A549 (cell line): ENCODE measurements at regions not wholly inside any gene's neighbourhood (a gene's known extent, or its start where the extent isn't known, plus 50 kb on each side); places are given as distances from the start of the nearest gene placed in this dataset.

Experiments used
- HDAC2 ChIP-seq: fragments of 200-600 bp; sonication (generic); IDR thresholded peaks from 2 replicates; pipeline ENCODE4 v1.6.1; 2016
- ZSCAN20 ChIP-seq: fragments of 250-450 bp; sonication (Bioruptor Pico); IDR thresholded peaks from 2 replicates; pipeline ENCODE4 v1.8.0; 2022; ENCODE audit warnings: mild to moderate bottlenecking, moderate library complexity
- TF ChIP-seq, protein P1 (sequence below): fragments of >200 bp; sonication (Bioruptor Twin); formaldehyde crosslinking; IDR thresholded peaks from 3 replicates; pipeline ENCODE4 v1.5.1; 2016
- TF ChIP-seq, protein P2 (sequence below): fragments of 200-600 bp; sonication (generic); IDR thresholded peaks from 2 replicates; pipeline ENCODE4 v1.6.1; 2016; ENCODE audit warnings: antibody characterized with exemption, mild to moderate bottlenecking, moderate library complexity

DNA sequence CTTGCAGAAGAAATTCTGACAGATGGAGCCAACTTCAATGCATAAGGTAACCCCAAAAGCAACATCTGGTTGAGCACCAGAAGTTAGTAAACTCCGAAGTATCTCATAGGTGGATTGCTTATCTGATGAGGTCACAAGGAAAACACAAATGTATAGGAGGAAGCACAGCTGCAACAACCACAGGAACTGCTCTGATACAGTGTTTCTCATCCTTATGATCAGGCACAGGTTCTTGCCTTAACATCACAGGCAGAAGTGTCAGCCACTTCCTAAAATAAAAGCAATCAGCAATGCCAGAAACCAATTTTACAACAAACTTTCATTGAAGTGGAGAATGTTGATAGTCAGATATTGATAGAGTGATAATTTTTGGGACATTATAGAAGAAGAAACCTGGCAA, 530.3 kb upstream of the FAT3 start:
- TF ChIP-seq HDAC2 (no peak), ZSCAN20 (CRISPR knock-in tag) (no peak)
- TF ChIP-seq, protein P1, sequence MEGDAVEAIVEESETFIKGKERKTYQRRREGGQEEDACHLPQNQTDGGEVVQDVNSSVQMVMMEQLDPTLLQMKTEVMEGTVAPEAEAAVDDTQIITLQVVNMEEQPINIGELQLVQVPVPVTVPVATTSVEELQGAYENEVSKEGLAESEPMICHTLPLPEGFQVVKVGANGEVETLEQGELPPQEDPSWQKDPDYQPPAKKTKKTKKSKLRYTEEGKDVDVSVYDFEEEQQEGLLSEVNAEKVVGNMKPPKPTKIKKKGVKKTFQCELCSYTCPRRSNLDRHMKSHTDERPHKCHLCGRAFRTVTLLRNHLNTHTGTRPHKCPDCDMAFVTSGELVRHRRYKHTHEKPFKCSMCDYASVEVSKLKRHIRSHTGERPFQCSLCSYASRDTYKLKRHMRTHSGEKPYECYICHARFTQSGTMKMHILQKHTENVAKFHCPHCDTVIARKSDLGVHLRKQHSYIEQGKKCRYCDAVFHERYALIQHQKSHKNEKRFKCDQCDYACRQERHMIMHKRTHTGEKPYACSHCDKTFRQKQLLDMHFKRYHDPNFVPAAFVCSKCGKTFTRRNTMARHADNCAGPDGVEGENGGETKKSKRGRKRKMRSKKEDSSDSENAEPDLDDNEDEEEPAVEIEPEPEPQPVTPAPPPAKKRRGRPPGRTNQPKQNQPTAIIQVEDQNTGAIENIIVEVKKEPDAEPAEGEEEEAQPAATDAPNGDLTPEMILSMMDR: no peak
- TF ChIP-seq, protein P2, sequence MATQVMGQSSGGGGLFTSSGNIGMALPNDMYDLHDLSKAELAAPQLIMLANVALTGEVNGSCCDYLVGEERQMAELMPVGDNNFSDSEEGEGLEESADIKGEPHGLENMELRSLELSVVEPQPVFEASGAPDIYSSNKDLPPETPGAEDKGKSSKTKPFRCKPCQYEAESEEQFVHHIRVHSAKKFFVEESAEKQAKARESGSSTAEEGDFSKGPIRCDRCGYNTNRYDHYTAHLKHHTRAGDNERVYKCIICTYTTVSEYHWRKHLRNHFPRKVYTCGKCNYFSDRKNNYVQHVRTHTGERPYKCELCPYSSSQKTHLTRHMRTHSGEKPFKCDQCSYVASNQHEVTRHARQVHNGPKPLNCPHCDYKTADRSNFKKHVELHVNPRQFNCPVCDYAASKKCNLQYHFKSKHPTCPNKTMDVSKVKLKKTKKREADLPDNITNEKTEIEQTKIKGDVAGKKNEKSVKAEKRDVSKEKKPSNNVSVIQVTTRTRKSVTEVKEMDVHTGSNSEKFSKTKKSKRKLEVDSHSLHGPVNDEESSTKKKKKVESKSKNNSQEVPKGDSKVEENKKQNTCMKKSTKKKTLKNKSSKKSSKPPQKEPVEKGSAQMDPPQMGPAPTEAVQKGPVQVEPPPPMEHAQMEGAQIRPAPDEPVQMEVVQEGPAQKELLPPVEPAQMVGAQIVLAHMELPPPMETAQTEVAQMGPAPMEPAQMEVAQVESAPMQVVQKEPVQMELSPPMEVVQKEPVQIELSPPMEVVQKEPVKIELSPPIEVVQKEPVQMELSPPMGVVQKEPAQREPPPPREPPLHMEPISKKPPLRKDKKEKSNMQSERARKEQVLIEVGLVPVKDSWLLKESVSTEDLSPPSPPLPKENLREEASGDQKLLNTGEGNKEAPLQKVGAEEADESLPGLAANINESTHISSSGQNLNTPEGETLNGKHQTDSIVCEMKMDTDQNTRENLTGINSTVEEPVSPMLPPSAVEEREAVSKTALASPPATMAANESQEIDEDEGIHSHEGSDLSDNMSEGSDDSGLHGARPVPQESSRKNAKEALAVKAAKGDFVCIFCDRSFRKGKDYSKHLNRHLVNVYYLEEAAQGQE: no peak
